AG09309 (cell line): ENCODE measurements at regions not wholly inside any gene's neighbourhood (a gene's known extent, or its start where the extent isn't known, plus 50 kb on each side); places are given as distances from the start of the nearest gene placed in this dataset.

Experiments used
- DNase-seq: peaks from one replicate; pipeline ENCODE4 v3.0.0-alpha.2; 2010; ENCODE audit warnings: low read depth
- H3K4me3 ChIP-seq: 2 replicates; pipeline ENCODE4 v1.5.1; 2011; ENCODE audit warnings: mild to moderate bottlenecking, low read depth, low read length, moderate library complexity; ENCODE audit not compliant: control insufficient read depth
- CTCF ChIP-seq: IDR thresholded peaks from 2 replicates; pipeline ENCODE4 v1.5.1; 2011; ENCODE audit warnings: mild to moderate bottlenecking, low read depth, low read length, inconsistent platforms; ENCODE audit not compliant: insufficient read depth, control insufficient read depth; ENCODE audit errors: missing control alignments

GRCh38 chr14:25411781-25412757 lies 362.1 kb upstream of the STXBP6 start:
- no peak for DNase-seq
- peak; percentile 18 for TF ChIP-seq CTCF

GRCh38 chr14:25406818-25407217 lies 356.9 kb upstream of the STXBP6 start:
- peak; percentile 0 for DNase-seq
- H3K4me3 ChIP-seq: no peak overlapping the region
- TF ChIP-seq CTCF: peak; percentile 23

More at GRCh38 chr14:25411781-25412757, 362.1 kb upstream of the STXBP6 start:
- no peak overlapping the region for H3K4me3 ChIP-seq

- DNase-seq: peak; percentile 11
- peak; percentile 69 for TF ChIP-seq CTCF
- no peak overlapping the region for H3K4me3 ChIP-seq
Measured at GRCh38 chr14:25400607-25401206, 350.8 kb upstream of the STXBP6 start.

- TF ChIP-seq CTCF: no peak
- DNase-seq: no peak
- no peak overlapping the region for H3K4me3 ChIP-seq
Measured at GRCh38 chr14:25396128-25396527, 346.2 kb upstream of the STXBP6 start.

- no peak overlapping the region for H3K4me3 ChIP-seq
- TF ChIP-seq CTCF: no peak
- no peak for DNase-seq
Measured at GRCh38 chr14:25394791-25395391, 344.9 kb upstream of the STXBP6 start.

GRCh38 chr14:25394356-25394755 lies 344.4 kb upstream of the STXBP6 start:
- H3K4me3 ChIP-seq: no peak overlapping the region
- no peak for TF ChIP-seq CTCF
- no peak for DNase-seq
